HG02973 (cell line): ENCODE measurements at regions not wholly inside any gene's neighbourhood (a gene's known extent, or its start where the extent isn't known, plus 50 kb on each side); places are given as distances from the start of the nearest gene placed in this dataset.
"Not testable (repeated sequence)": the region's sequence is repeated elsewhere in the genome, so short reads cannot be mapped to it uniquely, and the experiment has no call there.

Experiments
- ATAC-seq: cut with Tn5 transposase; IDR thresholded peaks from one replicate; pipeline ENCODE4 v1.9.1; 2021; ENCODE audit warnings: moderate library complexity; ENCODE audit not compliant: unreplicated experiment

DNA sequence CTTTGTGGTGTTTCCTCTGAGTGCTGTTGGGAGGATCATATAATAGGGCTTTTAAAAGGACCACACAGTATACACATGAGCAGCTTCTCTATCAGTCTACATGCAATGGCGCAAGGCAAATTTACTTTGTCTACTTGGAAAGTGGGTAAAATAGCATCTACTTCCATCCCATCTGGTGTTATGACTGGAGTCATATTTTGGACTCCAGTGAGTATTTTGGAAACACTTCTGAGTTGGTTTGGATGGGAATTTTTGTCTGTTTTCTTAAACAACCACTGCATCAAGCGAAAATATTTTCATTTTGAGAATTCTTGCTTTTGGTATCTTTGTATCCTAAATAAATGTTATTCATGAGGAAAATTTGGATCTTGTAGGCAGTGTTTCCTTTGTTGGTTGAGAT is 220.8 kb downstream of the NMUR2 start:
- no peak for ATAC-seq

DNA sequence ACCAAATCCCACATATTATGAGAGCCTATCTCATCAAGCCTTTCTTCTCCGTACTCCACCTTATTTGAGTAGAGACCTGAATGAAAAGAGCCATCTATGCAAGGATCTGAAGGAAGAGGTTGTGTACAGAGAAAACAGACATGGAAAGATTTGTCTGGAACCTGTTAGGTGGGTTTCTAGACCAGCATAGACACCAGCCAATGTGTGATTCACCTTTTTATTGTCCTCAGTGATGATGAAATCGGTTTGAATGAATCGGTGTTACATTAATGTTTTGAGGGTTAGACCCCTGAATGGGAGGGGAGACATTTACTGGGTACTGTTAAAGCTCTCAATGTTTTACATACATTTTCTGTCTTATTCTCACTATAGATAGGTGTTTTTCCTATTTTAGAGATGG is 223.6 kb downstream of the NMUR2 start:
- ATAC-seq = no peak

DNA sequence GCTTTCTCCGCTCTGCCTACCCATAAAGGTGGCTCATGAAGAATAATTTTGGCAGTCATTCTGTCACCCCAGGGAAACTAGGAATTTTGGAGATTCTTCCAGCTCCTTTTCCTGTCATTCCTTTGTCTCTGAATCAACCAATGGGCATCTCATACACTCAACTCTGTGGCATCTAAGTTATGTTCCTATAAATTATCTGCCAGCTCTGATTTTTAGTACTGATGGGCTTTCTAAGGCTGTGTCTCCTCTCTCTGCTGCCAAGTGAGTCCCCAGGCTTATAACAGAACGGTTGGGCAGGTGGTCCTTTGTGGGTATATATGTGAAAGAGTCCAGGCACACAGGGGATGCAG is 226.8 kb downstream of the NMUR2 start:
- no peak for ATAC-seq

DNA sequence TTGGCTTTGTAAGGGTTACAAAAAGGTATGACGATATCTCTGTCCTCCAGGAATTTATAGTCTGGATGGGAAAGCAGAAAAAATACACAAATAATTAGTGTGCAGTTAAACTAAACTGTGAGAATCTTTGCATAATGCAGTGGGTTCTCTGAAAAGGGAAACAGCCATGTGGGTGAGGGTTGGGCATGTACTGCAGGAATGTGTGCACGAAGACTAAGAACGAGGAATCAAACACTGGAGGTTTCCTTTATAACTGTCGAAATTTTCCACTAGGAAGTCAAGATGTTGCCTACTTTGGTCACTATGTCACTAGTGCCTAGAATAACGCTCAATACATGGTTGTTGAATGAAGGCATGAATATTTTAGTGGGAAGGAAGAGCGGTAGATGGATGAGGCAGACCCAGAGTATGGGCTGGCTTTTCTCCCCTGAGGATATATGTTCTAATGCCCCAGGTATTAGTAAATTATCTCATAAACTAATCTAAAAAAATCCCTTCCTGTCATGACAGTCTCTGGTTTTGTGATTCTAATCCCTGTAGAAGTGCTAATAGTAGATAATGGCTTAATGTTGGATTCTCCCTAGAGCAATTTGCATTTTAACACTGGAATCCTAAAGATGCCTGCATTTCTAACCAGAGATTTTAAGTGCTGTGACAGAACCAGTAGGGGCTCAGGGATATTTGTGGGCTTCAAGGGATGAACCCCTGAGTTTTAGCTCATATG is 227.3 kb downstream of the NMUR2 start:
- ATAC-seq = no peak

DNA sequence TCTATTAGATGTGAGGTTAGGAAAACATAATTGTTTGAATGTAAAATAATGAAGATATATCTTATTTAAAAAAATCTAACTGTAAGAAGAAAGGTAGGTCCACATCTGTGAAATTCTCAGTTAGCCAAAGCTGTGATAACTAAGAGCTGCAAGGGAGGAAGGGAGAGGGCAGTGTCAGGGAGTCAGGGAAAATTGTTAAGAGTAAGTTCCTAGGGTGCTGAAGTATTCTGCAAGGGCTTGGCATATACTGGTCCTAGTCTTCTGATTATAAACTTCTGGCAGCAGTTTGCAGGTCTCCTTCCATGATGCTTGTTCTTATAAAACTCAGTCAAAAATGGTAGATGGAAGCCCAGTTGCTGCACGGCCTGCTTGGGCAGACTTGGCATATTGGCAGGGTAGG is 233.2 kb downstream of the NMUR2 start:
- ATAC-seq = no peak

DNA sequence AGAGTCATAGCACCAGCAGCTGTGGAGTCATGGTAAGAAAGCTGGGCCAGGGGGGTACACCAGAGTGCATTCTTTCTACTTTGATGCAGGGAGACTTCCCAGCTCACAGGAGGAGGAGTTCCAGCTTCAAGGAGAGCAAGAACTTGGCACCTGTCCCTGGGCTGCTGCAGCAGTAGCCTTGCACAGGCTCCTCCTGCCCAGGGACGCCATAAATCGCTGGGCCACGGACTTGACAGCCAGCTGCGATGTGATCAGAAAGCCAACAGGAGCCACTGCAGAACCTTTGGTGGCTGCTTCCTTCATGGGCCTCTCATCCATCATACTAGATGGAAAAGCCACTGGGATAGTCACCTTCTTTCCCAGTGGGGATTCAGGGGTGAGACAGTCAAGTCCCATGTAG is 234.7 kb downstream of the NMUR2 start:
- ATAC-seq = no peak

DNA sequence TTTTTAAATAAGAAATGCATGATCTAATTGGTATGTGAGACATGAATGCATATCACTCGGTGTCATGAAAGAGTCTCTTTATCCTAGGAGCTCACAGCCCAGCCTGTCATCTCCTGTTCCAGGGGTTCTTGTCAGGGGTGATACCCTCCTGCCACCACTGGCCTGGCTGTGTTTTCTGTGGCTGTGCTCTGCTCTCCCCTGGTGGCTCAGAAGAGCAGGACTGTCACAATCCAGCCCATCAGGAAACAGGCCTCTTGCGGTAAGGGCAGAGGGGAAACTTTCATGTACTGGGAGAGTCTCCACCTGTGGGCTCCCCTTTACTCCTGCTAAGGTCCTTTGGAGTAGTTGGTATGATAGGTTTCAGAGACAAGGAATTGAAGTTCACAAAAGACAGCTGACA is 240.2 kb upstream of the GLRA1 start:
- ATAC-seq = no peak

DNA sequence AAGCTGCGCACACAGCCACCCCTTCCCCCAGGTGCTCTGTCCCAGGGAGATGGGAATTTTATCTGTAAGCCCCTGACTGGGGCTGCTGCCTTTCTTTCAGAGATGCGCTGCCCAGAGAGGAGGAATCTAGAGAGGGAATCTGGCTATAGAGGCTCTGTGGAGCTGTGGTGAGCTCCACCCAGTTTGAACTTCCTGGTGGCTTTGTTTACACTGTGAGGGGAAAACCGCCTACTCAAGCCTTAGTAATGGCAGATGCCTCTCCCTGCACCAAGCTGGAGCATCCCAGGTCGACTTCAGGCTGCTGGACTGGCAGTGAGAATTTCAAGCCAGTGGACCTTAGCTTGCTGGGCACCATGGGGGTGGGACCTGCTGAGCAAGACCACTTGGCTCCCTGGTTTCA is 235.2 kb upstream of the GLRA1 start:
- not testable (repeated sequence) for ATAC-seq

DNA sequence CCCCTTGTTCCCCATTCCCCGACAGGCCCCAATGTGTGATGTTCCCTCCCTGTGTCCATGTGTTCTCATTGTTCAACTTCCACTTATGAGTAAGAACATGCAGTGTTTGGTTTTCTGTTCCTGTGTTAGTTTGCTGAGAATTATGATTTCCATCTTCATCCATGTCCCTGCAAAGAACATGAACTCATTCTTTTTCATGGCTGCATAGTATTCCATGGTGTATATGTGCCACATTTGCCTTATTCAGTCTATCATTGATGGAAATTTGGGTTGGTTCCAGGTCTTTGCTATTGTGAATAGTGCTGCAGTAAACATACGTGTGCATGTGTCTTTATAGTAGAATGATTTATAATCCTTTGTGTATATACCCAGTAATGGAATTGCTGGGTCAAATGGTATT is 229.8 kb upstream of the GLRA1 start:
- ATAC-seq = not testable (repeated sequence)

DNA sequence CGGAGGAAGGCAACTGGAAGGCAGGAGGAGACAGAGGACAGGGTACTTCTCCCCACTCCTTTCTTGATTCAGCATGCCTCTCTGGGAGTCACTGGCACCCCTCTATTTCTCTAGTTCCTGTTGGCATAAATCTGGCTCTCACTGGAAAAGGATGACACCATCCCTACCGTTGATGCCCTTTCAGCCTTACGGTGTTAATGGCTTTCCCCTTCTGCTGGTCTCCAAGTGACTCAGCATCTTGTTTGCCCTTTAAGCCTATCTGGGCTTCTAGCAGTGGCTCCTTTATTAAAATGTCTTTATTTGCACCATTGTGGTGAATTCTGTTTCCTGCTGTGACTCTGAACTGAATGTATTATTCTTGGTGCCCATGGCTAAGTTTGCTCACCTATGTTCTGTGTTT is 227.3 kb upstream of the GLRA1 start:
- ATAC-seq = no peak

DNA sequence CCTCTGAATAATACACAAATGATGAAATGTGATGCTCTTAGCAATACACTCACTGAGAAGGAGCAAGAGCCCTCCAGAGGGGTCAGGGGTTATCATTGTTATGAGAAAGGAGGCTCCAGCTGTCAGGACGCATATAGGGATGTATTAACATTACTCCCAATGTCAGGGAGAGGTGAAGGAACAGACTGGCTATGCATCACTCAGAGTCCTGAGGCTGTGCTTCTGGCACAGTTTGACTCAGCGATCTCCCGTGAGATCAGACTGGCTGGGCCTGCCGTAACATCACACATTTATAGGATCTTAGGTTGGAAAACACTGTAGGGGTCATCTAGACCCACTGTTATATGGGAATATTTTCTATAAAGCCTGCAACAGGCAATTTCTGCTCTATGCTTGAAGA is 226.5 kb upstream of the GLRA1 start:
- no peak for ATAC-seq

DNA sequence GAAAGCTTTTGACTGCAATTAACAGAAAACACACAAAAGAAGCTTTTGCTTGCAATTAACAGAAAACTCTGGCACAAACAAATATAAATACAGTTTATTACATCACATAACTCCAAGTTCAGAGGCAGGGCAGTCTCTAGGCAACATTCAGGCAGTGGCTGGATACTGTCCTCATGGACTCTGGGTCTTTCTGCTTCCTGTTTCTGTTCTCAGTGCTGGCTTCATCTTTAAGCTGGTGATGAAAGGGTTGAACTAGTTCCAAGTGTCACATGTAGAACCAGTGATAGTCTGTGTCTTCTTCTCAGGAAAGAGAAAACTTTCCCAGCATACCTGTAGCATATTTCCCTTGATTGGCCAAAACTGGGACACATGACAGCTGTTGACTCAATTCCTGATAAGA is 222.6 kb upstream of the GLRA1 start:
- ATAC-seq = no peak

DNA sequence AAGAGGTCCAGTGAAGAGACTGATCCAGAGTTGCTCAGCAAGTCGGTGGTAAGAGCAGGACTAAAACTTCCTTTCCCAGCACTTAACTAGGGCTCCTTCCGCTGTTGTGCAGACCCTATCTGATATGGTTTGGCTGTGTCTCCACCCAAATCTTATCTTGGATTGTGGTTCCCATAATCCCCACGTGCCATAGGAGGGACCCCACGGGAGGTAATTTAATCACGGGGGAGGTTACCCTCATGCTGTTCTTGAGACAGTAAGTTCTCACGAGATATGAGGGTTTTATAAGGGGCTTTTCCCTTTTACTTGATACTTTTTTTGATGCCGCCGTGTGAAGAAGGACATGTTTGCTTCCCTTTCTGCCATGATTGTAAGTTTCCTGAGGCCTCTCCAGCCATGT is 221.9 kb upstream of the GLRA1 start:
- ATAC-seq = no peak

DNA sequence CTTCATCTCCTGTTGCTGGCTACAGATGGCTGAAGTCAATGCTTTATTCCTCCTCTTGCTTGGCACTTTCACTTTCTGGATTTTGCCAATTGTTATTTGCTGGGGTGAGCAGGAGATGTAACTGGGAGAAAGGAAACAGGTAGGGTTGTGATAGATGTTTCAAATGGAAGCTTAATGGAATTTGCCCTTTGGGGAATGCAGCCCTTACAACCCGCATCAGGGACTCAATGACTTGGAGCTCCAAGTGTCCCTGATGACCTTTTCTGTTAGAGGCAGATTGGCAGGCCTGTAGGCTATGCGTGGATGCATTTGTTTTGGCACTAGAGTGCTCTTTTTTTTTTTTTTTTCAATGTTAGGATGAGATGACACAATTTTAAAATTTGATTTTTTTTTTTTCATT is 219.9 kb upstream of the GLRA1 start:
- no peak for ATAC-seq

DNA sequence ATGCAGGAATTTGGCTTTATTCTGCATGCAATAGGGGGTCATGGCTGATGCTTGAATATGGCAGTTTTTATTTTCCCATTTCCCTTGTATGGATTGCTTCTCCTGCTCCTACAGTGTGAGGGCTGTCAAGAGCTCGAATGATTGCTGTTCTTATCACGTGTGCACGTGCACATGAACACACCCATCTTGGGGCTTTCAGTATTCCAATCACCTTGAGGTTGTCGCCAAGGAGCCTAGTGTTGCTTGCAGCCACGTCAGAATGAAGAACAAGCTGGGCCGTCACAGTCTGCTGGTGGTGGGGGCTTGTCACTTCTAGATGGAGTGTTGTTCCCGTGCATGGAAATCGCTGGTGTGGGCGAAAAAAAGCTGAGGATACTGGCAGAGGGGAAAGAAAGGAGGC is 219.4 kb upstream of the GLRA1 start:
- ATAC-seq = no peak

DNA sequence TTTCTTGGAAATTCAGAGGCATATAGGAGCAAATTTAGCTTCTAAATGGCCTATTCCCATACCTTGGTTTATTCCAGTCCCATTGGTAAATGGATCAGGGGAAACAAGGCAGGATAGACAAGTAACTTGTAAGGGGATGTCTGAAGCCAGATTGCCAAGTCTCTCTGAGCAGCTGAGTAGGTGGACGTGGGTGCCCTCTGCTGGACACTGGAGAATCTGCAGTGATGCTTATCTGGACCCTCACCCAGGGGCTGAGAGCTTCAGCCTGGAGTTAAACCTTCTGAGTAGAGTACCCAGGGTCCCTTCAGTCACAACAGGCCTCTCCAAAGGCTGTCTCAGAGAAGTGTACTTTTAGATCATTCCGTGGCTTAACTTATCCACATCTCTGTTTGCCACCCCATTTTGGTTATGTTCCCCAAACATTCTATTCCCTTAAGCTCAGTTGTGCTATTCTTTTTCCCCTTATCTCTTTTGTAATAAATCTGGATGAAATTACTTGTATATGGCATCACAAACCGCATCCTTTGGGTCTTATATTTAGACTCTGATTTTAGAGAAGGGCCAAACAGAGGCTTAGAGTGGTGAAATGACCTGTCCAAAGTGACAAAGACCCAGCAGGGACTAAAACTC is 218.3 kb upstream of the GLRA1 start:
- ATAC-seq = peak; percentile 90

DNA sequence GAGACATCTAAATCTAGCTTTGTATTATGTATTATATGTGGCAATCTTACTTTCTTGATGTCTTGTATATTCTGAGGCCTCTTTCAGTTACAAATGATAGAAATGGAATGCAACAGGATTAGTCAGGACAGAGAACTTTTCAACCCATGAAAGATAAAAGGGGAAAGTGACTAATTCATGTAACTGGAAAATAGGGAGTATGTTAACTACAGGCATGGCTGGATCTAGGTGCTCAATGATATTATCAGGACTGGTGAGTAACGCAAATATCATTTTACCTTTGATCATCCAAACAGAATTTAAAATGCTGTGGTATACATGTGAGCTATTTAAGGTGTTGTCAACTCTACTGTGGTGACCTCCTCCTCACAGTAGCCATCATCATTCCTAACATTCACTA is 215.7 kb upstream of the GLRA1 start:
- no peak for ATAC-seq

DNA sequence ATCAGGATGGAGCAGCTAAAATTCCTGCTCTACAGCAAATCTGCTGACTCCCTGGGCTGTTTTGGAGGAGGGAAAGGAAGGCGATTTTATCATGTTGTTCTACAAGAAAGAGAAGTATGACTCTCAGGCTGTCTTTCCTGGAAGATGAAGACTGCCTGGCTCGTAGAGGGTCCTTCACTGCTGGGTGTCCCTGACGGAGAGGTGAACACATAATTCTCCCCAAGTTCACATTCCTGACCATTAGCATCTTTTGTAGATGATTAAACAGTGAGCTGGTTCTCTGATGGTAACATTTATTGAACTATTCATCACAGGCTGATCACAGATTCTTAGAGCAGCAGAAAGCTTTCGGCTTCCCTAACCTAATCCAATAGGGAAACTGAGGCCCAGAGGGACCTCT is 212.4 kb upstream of the GLRA1 start:
- ATAC-seq = no peak

DNA sequence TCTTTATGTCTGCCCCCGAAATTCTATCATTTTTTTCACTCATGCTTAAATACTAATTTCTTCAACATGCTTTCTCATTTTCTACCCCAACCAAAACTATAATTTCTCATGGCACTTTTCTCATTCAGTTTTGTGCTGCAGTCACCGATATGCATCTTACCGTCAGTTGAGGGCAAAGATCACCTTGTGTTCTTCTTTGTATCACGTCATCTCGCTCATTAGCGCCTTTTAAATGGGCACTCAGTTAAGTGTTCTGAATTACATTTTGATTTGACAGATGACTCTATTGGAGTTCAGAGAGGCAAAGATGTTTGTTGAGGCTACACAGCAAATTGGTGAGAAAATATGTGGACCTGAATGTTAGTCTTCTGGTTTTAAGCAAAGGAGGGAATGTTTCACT is 211.7 kb upstream of the GLRA1 start:
- no peak for ATAC-seq

DNA sequence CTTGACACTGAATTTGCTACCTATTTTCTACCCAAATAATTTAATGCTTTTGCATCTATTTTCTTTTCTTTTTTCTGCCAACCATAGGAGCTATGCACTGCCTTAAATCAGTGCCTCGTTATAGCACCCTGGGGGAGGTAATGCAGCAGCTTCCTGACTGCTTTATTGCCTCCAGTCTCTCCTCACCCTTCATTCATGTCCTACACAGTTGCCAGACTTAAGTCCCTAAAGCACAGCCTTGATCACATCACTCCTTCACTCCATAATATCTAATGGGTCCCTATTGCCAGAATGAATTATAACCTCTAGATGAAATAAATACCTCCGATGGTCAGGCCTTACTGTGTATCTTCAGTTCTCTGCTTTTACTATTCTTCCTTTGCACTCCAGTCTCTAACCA is 211.2 kb upstream of the GLRA1 start:
- ATAC-seq = no peak

DNA sequence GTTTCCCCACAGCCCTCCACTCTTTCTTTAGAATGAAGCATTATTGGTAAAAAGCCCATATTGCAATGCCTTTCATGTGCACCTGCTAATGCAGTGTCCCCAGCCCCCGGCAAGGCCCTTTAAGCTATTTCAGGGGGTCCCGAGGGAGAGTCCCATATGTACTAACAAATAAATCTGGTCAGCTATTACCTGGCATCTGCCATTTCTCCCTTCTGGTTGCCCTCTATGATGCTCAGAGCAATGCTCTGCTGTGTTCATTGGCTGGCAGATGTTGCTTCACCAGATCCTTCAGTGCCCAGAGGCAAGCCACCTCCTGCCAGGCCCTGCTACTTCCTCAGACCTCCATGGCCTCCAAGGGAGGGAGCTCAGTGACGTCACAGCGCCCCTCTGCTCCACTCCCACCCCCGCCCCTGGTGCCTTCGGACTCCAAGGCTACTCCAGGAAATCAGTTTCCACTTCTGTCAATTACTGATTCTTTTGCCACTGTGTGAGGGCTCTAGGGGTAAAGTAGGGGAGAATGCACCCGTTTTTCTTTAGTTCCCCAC is 201.1 kb upstream of the GLRA1 start:
- no peak for ATAC-seq

DNA sequence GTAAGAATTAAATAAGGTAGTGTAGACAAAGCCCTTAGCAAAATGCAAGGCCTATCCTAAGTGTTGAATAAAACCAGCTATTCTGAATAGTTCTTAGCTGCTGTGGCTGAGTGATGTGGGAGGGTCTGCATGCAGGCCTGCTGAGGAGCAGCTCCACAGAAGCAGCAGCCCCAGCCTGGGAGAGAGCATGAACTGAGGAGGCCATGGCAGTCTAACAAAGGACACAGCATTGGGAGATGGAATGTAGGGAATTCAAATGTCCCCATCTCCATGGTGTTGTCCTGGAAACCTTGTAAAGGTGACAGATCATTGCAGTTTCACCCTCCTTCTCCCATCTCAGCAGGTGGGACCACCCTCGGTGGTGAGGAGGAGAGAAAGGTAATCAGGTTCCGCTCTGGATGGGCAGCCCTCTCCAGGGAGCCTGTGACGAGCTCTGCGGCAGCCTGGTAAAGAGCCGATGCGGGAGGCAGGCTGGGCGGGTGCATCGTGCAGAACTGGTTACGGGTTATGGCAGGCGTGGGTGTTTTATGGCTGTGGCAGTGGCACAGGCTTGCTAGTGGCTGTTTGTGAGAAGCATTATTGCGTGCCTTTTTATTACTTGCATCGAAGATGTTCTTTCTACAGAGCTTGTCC is 199.9 kb upstream of the GLRA1 start:
- no peak for ATAC-seq
